T-helper 9 cell (primary cell): ENCODE measurements at regions not wholly inside any gene's neighbourhood (a gene's known extent, or its start where the extent isn't known, plus 50 kb on each side); places are given as distances from the start of the nearest gene placed in this dataset.
"Not testable (repeated sequence)": the region's sequence is repeated elsewhere in the genome, so short reads cannot be mapped to it uniquely, and the experiment has no call there.

ENCODE experiments used
- DNase-seq: peaks from one replicate; pipeline ENCODE4 v3.0.0-alpha.2; 2020

DNA sequence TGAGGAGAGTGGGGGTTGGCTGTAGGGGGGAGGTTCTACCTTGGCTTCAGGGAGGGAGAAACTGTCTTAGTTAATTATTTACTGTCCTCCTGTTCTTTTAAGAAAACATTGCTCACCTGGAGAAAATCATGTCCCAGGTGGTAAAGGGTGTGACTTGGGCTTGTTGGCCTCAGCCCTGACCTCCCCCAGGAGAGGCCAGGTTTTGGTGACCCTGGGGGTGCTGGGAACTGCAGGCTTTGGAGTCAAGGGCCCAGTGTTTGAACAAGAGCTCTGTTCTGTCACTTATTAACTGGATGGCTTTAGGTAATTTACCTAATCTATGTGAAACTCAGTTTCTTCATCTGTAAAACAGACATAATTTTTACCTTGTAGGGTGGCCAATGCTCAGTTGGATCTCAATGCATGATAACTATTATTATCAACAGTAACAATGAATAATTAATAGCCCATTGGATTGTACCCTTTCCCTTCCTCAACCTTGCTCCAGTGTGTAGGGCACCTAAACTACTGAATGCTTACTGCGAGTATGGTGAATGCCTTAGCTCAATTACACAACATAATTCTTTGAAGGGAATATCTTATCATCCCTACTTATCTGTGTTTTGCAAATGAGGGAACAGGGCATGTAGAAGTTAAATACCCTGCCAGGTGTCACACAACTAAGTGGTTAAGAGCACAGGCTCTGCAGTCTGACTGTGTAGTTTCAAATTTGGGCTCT is 959.4 kb upstream of the DEFB115 start:
- not testable (repeated sequence) for DNase-seq

DNA sequence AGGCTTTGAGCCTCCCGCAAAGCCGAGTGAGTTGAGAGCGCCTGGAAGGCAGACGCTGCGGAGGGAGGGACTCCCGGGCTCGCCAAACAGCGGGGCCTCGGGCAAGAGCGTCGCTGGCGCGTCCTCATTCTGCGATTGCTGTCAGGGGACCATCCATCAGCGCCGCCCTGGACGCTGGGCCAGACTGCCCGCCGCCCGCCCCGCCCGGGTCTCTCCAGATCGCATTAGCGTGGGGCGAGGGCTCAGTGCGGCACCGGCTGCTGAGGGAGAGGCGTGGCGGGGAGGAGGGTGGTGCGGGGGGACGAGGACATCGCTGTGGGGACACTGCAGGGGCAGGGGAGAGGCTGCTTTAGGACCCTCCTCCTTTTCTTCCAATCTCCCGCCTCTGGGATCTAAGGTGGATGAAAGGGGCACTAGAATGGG is 957.2 kb upstream of the DEFB115 start:
- not testable (repeated sequence) for DNase-seq

DNA sequence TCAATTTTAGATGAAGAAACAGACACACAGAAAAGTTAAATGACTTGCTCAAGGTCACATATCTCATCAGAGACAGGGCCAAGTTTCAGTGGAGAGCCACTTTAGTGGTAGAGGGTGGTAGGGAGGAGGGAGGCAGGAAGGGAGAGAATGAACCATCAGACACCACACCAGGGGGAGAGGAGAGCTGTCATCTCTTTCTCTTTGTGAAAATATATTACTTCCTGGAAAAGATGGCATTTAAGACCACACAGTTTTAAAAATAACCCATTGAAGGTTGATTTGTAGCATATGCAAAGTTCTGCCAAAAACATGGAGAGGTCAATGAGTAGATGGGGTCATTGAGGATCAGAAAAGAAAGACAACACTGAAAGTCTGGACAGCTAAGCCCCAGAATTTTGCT is 954.7 kb upstream of the DEFB115 start:
- DNase-seq, result not testable (repeated sequence)

DNA sequence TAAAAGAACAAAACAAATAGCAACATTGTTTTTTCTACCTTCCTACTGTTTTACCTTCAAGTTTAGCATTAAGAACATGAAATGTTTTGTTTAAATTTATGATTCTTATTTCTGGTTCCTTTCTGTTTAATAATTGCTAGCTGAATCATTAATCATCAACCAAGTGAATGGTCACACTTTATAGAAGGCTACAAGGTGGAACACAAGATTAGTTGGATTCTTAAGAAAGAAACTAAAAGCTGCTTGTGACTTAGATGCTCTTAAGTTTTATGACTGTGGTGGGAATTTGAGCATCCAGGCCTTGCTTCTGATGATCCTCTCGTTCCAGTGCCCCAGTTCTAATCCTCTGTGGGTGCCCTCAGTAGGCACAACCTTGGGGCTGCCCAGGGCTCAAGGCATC is 947.5 kb upstream of the DEFB115 start:
- not testable (repeated sequence) for DNase-seq

DNA sequence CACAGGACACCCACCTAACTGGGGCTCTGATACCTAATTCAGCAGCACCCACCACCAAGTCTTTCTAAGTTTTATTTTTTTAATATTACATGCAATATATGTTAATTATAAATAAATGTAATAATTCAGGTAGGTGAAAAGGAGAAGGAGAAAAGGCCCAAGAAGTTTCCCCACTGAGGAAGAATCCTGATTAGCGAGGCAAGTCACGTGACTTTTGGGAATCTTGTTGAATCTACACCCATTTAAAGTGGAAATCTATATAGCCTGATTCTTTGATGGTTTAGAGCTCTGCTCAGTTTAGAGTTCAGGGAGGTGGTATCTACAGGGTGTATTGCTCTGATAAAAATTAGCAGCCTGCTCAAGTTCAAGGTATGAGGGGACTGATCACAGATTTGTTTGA is 947.1 kb upstream of the DEFB115 start:
- DNase-seq, result not testable (repeated sequence)

DNA sequence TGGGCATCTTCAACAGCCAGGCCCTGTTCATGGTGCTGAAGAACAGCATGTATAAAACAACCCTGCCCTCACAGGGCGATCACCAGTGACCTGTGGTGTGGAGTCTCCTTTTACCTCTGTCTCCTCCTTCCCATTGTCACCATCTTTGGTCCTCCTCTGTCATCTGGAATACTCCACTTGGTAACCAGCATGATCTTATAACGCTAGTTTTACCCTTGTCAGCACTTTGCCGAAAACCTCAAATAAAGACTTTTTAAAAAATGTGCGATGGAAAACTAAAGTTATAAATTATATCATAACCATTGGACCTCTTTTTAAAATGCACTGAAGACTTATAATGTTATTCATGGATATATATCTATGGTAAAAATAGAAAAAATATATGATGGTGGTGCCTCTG is 945.2 kb upstream of the DEFB115 start:
- not testable (repeated sequence) for DNase-seq

DNA sequence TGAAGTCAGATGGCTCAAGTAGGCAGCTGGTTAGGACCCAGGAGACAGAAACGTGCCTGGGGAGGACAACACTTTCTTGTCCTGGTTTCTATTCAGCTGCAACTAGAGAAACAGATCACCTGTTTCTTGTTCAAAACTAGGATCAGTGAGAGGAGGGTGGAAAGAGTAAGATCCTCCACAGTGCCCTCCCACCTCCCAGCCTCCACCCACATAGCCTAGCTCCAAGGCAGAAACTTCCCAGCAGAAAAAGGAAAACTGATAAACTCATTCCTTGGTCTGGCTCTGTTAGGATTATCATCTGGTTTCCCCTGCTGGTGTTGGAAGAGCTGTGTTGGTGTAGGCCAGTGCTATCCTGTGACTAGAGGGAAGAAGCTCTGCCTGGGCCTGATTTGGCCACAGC is 943.8 kb upstream of the DEFB115 start:
- not testable (repeated sequence) for DNase-seq

DNA sequence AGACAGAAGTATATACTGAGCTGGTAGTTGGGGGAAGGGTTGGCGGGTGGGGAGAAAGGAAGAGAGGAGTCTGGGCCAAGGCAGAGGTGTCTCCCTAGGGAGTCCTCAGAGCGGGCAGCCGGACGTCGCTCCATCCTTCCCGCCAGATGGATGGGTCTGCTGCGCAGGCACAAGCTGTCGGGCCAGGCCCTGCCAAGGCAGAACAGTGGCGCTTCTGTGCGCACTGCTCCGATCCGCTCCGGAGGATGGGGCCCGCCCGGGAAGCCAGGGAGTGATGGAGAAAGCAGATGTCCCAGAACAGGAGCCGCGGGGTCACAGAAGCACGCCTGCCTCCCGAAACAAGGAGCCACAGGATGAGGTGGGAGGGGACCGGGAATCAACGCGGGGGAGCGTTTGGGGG is 941.4 kb upstream of the DEFB115 start:
- not testable (repeated sequence) for DNase-seq

DNA sequence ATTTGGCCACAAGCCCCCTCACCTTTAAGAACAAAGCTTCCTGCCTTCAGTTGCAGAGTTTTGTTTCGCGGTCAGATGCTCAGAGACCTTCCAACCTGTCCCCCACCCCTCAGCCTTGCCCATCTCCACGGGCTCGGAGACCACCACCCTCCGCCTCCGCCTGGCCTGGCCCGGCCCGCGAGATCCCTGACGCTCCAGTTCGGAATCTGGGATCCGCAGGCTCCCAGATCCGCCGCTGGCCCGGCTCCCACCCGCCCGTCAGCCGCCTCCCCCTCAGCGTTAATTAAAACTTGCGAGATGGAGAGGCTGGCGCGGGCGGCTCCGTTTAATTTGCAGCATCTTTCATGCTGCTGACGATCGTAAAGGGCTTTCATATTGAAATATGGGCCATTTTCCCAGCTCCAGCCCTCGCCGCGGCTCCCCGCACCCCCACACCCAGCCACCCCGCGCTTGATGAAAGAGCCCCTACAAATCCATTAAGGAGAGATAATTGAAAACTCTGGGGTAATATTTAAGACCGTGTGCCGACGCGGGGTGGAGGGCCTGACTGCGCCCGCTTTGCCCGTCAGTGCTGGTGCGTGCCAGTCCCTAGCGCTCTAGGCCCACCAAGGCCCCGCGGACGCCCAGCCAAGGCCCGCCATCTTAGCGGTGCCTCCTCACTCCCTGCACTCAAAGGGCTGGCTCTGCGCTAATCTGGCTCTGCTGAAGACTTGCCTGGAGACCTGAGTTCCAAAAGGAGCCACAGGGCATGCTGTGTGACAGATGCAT is 940.7 kb upstream of the DEFB115 start:
- DNase-seq, result not testable (repeated sequence)

DNA sequence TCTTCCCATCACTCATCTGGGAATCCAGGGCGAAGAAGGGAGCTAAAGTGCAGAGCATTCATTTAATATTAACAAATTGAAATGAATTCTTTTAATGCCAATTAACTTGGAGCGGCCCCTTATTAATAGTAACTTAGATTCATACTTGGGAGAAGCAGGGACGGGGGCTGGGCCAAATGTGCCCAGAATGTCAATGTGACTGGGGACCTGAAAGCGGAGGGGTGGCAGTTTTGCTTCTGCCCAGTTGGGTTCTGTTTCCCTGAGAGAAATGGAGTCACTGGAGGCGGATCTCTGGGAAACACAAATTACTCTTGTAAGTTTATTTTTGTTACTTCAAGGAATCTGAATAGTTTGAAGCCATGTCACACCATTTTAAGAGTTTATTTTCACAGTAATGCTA is 923.7 kb upstream of the DEFB115 start:
- DNase-seq, result not testable (repeated sequence)

DNA sequence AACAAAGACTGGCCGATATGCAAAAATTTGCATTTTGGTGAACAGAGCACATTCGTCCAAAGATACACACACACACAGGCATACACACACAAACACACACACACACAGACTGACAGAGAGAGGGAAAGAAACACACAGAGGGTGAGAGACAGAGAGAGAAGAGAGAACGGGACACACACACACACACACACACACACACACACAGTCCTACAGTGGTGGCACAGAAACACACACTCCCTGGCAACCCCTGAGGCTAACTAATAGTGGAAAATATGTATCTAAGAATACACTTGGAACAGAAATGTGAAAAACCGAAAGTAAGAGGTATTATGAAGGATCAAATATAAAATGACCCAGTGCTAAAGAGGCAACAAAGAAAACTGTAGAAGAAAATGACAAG is 919.9 kb upstream of the DEFB115 start:
- not testable (repeated sequence) for DNase-seq

DNA sequence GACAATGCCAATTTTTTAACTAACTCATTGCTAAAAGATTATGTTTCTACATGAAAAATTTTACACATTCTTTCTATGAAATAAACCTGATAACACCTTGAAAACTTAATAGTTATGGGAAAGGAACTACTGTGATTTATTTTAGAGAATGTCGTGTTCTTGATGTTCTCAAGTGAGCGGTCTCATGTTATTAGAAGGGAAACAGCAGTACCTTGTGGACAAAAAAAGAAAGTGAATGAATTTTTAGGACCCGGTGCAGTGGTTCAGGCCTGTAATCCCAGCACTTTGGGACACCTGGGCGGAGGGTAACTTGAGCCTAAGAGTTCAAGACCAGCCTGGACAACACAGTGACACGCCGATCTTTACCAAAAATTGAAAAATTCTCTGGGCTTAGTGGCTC is 908.5 kb upstream of the DEFB115 start:
- DNase-seq, result not testable (repeated sequence)

DNA sequence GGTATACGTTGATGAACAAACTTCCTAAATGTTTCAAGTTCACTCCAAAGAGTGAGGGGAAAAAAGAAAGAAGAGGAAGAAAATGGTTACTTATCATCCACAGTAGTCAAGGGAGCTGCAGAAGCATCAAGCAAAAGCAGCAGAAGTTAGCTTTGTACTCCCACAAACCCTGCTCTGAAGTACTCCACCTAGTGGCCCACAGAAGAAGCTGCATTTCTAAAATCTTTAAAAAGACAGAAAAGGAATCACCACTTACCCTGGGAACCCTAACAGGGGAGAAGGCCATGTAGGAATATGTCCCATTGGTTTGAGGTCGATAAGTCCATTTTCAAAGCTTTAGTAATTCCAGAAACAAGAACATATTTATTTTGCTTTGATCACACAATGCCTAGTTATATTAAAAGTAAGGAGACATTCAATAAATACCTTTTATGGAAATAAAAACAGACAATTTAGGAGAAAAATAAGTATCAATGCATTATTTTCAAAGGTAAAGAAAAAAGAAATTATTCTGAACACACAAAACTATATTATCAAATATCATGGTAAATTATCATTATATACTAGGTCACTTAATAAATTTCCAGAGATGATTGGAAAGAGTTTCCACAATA is 900.5 kb upstream of the DEFB115 start:
- not testable (repeated sequence) for DNase-seq

DNA sequence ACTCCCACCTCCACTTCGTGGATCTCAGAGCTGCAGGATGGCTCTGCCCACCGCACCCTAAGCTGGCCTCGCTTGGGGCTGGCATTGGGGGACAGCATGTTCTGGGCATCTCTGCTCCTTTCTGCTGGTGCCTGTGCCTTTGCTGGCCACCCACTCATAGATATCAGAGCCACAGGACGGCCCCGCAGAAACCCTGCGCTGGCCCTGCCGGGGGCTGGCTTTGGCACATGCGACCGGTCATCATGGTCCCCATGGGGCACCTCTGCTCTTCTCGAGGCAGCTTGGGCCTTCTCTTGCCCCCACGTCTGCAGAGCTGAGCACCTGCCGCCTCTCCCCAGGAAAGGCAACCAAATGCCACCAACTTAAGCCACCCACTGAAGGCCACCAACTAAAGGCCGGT is 895.7 kb upstream of the DEFB115 start:
- not testable (repeated sequence) for DNase-seq

DNA sequence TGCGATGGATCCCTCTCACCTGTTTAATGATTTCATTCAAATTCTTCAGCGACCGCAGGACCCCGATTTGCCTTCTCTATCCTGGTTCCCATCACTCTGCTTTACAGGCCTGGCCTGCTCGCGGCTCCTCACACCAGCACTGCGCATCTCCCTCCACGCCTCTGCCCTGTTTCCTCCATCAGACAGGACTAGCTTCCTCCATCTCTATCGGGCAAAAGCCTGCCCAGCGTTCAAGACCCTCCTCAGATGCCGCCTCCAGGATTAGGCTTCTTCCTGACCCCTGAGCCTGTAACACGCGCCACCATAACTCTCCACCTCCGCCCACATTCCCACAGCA is 881.1 kb upstream of the DEFB115 start:
- not testable (repeated sequence) for DNase-seq

DNA sequence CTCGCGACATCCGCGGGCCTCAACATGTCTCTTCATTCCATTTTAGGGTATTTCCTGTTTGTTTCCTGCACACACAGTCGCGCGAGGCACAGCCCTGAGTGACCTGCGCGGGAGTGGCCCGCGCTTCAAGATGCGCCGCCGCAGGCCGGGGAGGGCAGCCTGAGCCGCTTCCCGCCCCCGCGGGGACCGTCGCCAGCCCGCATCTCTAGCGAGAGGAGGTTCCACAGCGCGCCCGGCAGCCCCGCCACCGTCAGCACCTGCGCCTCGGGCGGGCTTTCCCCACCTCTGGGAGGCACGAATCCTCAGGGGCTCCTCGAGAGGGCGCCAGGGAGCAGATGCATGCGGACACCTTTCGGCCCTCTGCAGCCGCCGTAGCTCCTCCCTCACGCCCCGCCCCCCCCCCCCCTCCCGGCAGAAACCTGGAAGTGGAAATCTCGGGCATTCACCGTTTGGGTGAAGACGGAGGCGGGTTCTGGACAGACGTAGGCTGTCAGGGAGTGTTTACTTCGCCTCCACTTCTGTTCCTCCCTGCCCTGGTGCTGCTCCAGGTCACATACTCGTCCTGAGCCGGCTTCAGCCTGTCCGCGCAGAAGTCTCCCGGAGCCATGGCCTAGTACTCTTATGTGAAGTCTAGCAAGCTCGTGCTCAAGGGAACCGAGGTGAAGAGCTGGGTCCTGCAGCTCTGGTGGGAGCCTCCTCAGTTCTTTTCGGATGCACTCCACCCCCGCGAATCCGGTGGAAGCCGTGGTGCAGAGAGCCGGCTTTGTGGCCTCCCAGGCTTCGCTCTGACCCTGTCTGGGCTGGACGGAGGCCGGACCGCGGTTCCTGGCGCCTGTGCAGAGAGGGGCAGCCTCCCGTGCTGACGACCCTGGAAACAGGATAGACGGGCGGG is 880.5 kb upstream of the DEFB115 start:
- peak; percentile 77 for DNase-seq

DNA sequence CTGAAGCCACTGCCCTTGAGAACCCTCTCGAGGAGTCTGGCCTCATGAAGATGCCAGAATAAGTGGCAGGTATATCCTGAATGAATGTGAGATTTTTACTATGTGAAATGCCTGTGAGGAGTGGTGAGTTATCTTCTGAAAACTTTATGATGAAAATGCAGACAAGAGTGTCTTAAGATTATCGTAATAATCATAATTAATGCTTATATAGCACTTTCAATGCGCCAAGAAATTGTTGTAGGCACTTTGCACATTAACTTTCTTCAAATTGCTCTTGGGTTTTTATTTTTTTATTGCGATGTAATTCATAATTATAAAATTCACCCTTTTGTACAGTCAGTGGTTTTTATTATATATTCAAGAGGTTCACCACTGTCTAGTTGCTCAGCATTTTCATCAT is 879.1 kb upstream of the DEFB115 start:
- DNase-seq, result not testable (repeated sequence)

DNA sequence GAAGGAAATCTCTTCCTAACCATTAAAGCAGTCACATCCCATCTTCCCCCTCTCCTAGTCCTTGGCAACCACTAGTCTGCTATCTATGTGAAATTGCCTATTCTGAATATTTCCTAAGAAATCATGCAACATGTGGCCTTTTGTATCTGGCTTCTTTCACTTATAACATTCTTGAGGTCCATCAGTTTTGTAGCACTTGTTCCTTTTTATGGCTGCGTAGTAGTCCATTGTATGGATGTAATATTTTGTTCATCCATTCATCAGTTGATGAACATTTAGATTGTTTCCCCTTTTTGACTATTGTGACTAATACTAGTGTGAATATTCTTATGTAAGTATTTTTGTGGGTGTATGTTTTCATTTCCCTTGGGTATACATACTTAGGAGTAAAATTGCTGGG is 878.7 kb upstream of the DEFB115 start:
- not testable (repeated sequence) for DNase-seq

DNA sequence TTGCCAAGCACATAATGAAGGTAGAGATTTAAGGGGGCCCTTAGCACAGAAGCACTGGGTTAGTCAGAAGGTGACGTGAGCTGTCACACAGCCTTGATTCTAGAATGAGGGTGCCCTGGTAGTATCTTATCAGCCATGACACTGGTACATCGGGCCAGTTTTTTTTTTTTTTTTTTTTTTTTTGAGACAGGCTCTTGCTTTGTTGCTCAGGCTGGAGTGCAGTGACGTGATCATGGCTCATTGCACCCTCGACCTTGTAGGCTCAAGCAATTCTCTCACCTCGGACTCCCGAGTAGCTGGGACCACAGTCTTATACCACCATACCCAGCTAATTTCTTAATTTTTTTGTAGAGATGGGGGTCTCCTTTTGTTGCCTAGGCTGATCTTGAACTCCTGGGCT is 872.6 kb upstream of the DEFB115 start:
- not testable (repeated sequence) for DNase-seq

DNA sequence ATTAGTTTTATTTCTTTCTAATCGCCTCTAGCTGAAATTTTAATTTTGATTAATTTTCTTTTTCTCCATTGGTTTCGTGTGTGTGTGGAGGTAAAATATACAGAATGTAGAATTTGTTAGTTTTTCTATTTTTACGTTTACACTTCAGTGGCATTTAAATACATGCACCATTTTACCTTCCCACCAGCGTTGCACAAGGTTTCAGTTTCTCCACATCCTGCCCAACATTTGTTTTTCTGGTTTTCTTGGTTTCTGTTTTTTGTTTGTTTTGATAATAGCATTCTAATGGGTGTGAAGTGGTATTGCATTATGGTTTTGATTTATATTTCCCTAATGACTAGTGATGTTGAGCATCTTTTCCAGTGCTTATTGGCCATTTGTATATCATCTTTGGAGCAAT is 871.4 kb upstream of the DEFB115 start:
- DNase-seq, result not testable (repeated sequence)

DNA sequence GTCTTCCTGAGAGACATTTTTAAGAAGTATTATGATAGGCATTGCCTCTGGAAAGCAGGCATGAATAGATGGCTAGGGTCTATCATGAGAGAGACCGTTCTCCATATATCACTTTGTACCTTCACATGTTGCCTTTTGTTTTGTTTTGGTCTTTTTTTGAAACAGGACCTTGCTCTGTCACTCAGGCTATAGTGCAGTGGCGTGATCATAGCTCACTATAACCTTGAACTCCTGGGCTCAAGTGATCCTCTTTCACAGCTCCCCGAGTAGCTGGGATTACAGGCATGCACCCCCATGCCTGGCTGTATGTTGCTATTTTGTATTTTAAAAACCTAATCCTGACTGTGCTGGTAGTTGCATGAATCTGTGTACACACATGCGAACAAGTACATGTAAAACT is 869.6 kb upstream of the DEFB115 start:
- DNase-seq, result not testable (repeated sequence)

DNA sequence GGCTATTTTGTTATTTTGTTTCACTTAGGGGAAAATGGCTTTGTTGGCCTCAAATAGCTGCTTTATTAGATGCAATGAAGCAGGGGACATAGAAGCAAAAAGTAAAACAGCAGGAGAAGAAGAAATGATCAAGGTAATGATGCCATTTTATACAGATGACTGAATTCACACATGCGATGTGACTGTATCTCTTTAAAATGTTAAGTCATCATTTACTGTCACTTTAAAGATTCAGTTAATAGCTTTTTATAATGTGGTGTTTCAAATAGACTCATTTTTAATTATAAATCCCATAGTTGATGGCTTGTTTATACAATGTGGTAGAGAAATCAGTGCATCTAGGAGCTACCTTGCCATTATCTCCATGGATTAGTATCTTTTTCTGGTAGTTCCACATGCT is 863.9 kb upstream of the DEFB115 start:
- DNase-seq, result not testable (repeated sequence)

DNA sequence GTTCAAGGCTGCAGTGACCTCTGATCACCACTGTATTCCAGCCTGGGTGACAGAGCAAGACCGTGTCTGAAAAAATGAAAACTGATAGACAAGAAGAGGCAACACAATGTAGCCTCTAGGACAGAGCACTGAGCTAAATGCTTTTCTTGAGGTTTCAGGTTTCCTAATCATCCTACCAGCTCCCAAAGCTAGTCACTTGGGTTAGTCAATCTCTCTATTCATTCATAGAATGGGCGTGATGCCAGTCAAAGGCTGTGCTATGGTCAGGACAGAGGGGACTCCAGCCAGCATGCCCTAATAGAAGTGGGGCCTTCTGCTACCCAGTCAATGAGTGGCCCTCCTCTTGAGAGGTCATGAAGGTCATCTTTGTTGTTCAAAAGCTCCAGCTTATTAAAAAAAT is 860.4 kb upstream of the DEFB115 start:
- DNase-seq, result not testable (repeated sequence)
